A549 (cell line): ENCODE measurements at regions not wholly inside any gene's neighbourhood (a gene's known extent, or its start where the extent isn't known, plus 50 kb on each side); places are given as distances from the start of the nearest gene placed in this dataset.

Source experiments
- CEBPB ChIP-seq, 2 experiments: fragments of >200 bp in 1 of 2; sonication (Bioruptor Twin) in 1 of 2; formaldehyde crosslinking in 1 of 2; IDR thresholded peaks; 2 replicates each; pipeline ENCODE4 v1.6.1; 2012 to 2016
- CTCF ChIP-seq: fragments of >200 bp; sonication (Bioruptor Twin); formaldehyde crosslinking; IDR thresholded peaks from 3 replicates; pipeline ENCODE4 v1.5.1; 2016
- EHMT2 ChIP-seq: fragments of 200-600 bp; sonication (generic); IDR thresholded peaks from 2 replicates; pipeline ENCODE4 v1.6.1; 2016; ENCODE audit warnings: antibody characterized with exemption, low read depth, mild to moderate bottlenecking, moderate library complexity
- GATA3 ChIP-seq: IDR thresholded peaks from 2 replicates; pipeline ENCODE4 v1.6.1; 2012; ENCODE audit warnings: borderline replicate concordance
- JUNB ChIP-seq: fragments of >200 bp; sonication (Bioruptor Twin); formaldehyde crosslinking; IDR thresholded peaks from 2 replicates; pipeline ENCODE4 v1.6.1; 2016
- KDM5A ChIP-seq: fragments of 200-600 bp; sonication (generic); IDR thresholded peaks from 2 replicates; pipeline ENCODE4 v1.6.1; 2016; ENCODE audit warnings: antibody characterized with exemption, mild to moderate bottlenecking
- NR3C1 ChIP-seq: fragments of >200 bp; sonication (Bioruptor Twin); formaldehyde crosslinking; IDR thresholded peaks from 3 replicates; pipeline ENCODE4 v1.6.1; 2017
- POLR2A ChIP-seq: IDR thresholded peaks from 2 replicates; pipeline ENCODE4 v1.6.1; 2012; ENCODE audit warnings: mild to moderate bottlenecking, low read length
- USF2 ChIP-seq: fragments of 450-650 bp; IDR thresholded peaks from 2 replicates; pipeline ENCODE4 v1.6.1; 2014; ENCODE audit warnings: antibody characterized with exemption

- TF ChIP-seq GATA3, result no peak
- TF ChIP-seq CTCF, result no peak
- TF ChIP-seq KDM5A, result no peak
- TF ChIP-seq USF2, result no peak
- TF ChIP-seq CEBPB (IDR thresholded peaks at IDR 0.05), result no peak
- no peak for TF ChIP-seq POLR2A
- TF ChIP-seq JUNB, result no peak
- no peak for TF ChIP-seq EHMT2
- no peak for TF ChIP-seq NR3C1
Measured at GRCh38 chr18:38052879-38053590, 487.4 kb upstream of the CELF4 start.
